WTC11 (cell line): ENCODE measurements at regions not wholly inside any gene's neighbourhood (a gene's known extent, or its start where the extent isn't known, plus 50 kb on each side); places are given as distances from the start of the nearest gene placed in this dataset.

ENCODE experiments used
- ATAC-seq: fragments of 200-7000 bp; cut with Tn5 transposase; 2 replicates; pipeline ENCODE4 v1.10.0; 2021; ENCODE audit warnings: mild to moderate bottlenecking, moderate library complexity
- CTCF ChIA-PET: fragments of 300-600 bp; sonication (Branson Sonifier 250); formaldehyde crosslinking; loops from one replicate; lab custom pipeline; 2021; ENCODE audit warnings: antibody characterized with exemption; lab: Charles Lee
- POLR2A ChIA-PET: fragments of 350-600 bp; sonication (Branson Sonifier 250); formaldehyde crosslinking; loops from one replicate; lab custom pipeline; 2021; ENCODE audit warnings: antibody characterized with exemption; lab: Charles Lee
- DNase-seq: peaks from one replicate; pipeline ENCODE4 v3.0.0; 2021; ENCODE audit warnings: low spot score
- H3K27ac Mint-ChIP-seq: 2 replicates; pipeline ENCODE4 v1.8.0; 2021; ENCODE audit warnings: mixed read lengths
- H3K27me3 Mint-ChIP-seq: 2 replicates; pipeline ENCODE4 v1.8.0; 2021; ENCODE audit warnings: low read depth, mild to moderate bottlenecking, moderate library complexity, mixed read lengths
- H3K36me3 Mint-ChIP-seq: 2 replicates; pipeline ENCODE4 v1.8.0; 2021; ENCODE audit warnings: mixed read lengths
- H3K4me1 Mint-ChIP-seq: 2 replicates; pipeline ENCODE4 v1.8.0; 2022; ENCODE audit warnings: mixed read lengths
- H3K4me3 Mint-ChIP-seq: 2 replicates; pipeline ENCODE4 v1.8.0; 2021; ENCODE audit warnings: mild to moderate bottlenecking, moderate library complexity, mixed read lengths
- H3K9me3 Mint-ChIP-seq: 2 replicates; pipeline ENCODE4 v1.8.0; 2021; ENCODE audit warnings: mixed read lengths
- ATF2 ChIP-seq: sonication (generic); formaldehyde crosslinking; IDR thresholded peaks from 2 replicates; pipeline ENCODE4 v1.8.1; 2022; ENCODE audit warnings: low read depth, missing genetic modification reagents, borderline replicate concordance
- E2F4 ChIP-seq: sonication (generic); formaldehyde crosslinking; IDR thresholded peaks from 2 replicates; pipeline ENCODE4 v1.8.1; 2022; ENCODE audit warnings: low read depth, mild to moderate bottlenecking, moderate library complexity, missing genetic modification reagents, borderline replicate concordance
- E2F5 ChIP-seq: sonication (generic); formaldehyde crosslinking; IDR thresholded peaks from 2 replicates; pipeline ENCODE4 v1.8.1; 2022; ENCODE audit warnings: mild to moderate bottlenecking, moderate library complexity, missing genetic modification reagents
- ELF4 ChIP-seq: sonication (generic); formaldehyde crosslinking; IDR thresholded peaks from 2 replicates; pipeline ENCODE4 v1.8.1; 2022; ENCODE audit warnings: low read depth, mild to moderate bottlenecking, moderate library complexity, missing genetic modification reagents
- ERG ChIP-seq: fragments of 250-450 bp; sonication (Bioruptor Pico); IDR thresholded peaks from 2 replicates; pipeline ENCODE4 v1.8.0; 2021; ENCODE audit warnings: mild to moderate bottlenecking
- ETV6 ChIP-seq: sonication (generic); formaldehyde crosslinking; IDR thresholded peaks from 2 replicates; pipeline ENCODE4 v1.8.1; 2022; ENCODE audit warnings: mild to moderate bottlenecking, missing genetic modification reagents
- FOXP4 ChIP-seq: sonication (generic); formaldehyde crosslinking; IDR thresholded peaks from 2 replicates; pipeline ENCODE4 v1.8.0; 2022; ENCODE audit warnings: mild to moderate bottlenecking, missing genetic modification reagents
- GABPB1 ChIP-seq: sonication (generic); formaldehyde crosslinking; IDR thresholded peaks from 2 replicates; pipeline ENCODE4 v1.8.1; 2023; ENCODE audit warnings: mild to moderate bottlenecking, missing genetic modification reagents
- IRF1 ChIP-seq: sonication (generic); formaldehyde crosslinking; IDR thresholded peaks from 2 replicates; pipeline ENCODE4 v1.8.0; 2023; ENCODE audit warnings: missing genetic modification reagents
- MAX ChIP-seq: sonication (generic); formaldehyde crosslinking; IDR thresholded peaks from 2 replicates; pipeline ENCODE4 v1.8.0; 2022; ENCODE audit warnings: mild to moderate bottlenecking, missing genetic modification reagents
- NFE2L1 ChIP-seq: sonication (generic); formaldehyde crosslinking; IDR thresholded peaks from 2 replicates; pipeline ENCODE4 v1.8.1; 2023; ENCODE audit warnings: missing genetic modification reagents
- PRRX2 ChIP-seq: fragments of 250-450 bp; sonication (Bioruptor Pico); IDR thresholded peaks from 2 replicates; pipeline ENCODE4 v1.8.0; 2021; ENCODE audit warnings: mild to moderate bottlenecking
- SMAD3 ChIP-seq: sonication (generic); formaldehyde crosslinking; IDR thresholded peaks from 2 replicates; pipeline ENCODE4 v1.8.0; 2022; ENCODE audit warnings: missing genetic modification reagents, mild to moderate bottlenecking, borderline replicate concordance
- SP1 ChIP-seq: sonication (generic); formaldehyde crosslinking; conservative IDR thresholded peaks from 2 replicates; pipeline ENCODE4 v1.8.1; 2022; ENCODE audit warnings: missing genetic modification reagents
- STAT6 ChIP-seq: sonication (generic); formaldehyde crosslinking; conservative IDR thresholded peaks from 2 replicates; pipeline ENCODE4 v1.8.1; 2023; ENCODE audit warnings: mild to moderate bottlenecking, low read depth, missing genetic modification reagents, moderate library complexity
- TCF7 ChIP-seq: sonication (generic); formaldehyde crosslinking; IDR thresholded peaks from 2 replicates; pipeline ENCODE4 v1.8.0; 2022; ENCODE audit warnings: mild to moderate bottlenecking, low read depth, missing genetic modification reagents, moderate library complexity
- TEAD4 ChIP-seq: sonication (generic); formaldehyde crosslinking; IDR thresholded peaks from 2 replicates; pipeline ENCODE4 v1.8.0; 2022; ENCODE audit warnings: mild to moderate bottlenecking, missing genetic modification reagents
- ZNF317 ChIP-seq: sonication (generic); formaldehyde crosslinking; IDR thresholded peaks from 2 replicates; pipeline ENCODE4 v1.8.1; 2023; ENCODE audit warnings: low read depth, mild to moderate bottlenecking, moderate library complexity, missing genetic modification reagents, borderline replicate concordance
- ZNF416 ChIP-seq: fragments of 250-450 bp; sonication (Bioruptor Pico); IDR thresholded peaks from 2 replicates; pipeline ENCODE4 v1.9.0; 2021; ENCODE audit warnings: mild to moderate bottlenecking, inconsistent platforms
- ZNF512 ChIP-seq: sonication (generic); formaldehyde crosslinking; IDR thresholded peaks from 2 replicates; pipeline ENCODE4 v1.8.1; 2022; ENCODE audit warnings: missing genetic modification reagents, borderline replicate concordance
- ZNF671 ChIP-seq: fragments of 250-450 bp; sonication (Bioruptor Pico); IDR thresholded peaks from 2 replicates; pipeline ENCODE4 v1.8.0; 2021; ENCODE audit warnings: mild to moderate bottlenecking

- no peak for TF ChIP-seq ZNF671 (CRISPR knock-in tag)
- TF ChIP-seq ATF2 (CRISPR knock-in tag): no peak
- no peak for TF ChIP-seq E2F5 (CRISPR knock-in tag)
- no peak for TF ChIP-seq SMAD3 (CRISPR knock-in tag)
- no peak for TF ChIP-seq ETV6 (CRISPR knock-in tag)
- no peak for TF ChIP-seq MAX (CRISPR knock-in tag)
- TF ChIP-seq TEAD4 (CRISPR knock-in tag): no peak
- no peak for TF ChIP-seq SP1 (CRISPR knock-in tag)
- TF ChIP-seq GABPB1 (CRISPR knock-in tag): no peak
- TF ChIP-seq ELF4 (CRISPR knock-in tag): no peak
- TF ChIP-seq TCF7 (CRISPR knock-in tag): no peak
- no peak for TF ChIP-seq PRRX2 (CRISPR knock-in tag)
- TF ChIP-seq E2F4 (CRISPR knock-in tag): no peak
- no peak for TF ChIP-seq FOXP4
- TF ChIP-seq NFE2L1 (CRISPR knock-in tag): no peak
- TF ChIP-seq IRF1 (CRISPR knock-in tag): no peak
- no peaks in the 10 kb centered on the region for H3K4me1 Mint-ChIP-seq
- no peaks in the 10 kb centered on the region for H3K36me3 Mint-ChIP-seq
- no peaks in the 10 kb centered on the region; the same call in 1 of the 2 replicates for H3K27me3 Mint-ChIP-seq
- H3K4me3 Mint-ChIP-seq: no peak overlapping the region
- ChIA-PET CTCF (no interaction called here), POLR2A (no interaction called here)
- no peak for DNase-seq
- no peaks in the 10 kb centered on the region for H3K9me3 Mint-ChIP-seq
- no peak for ATAC-seq
- no peak overlapping the region for H3K27ac Mint-ChIP-seq
These were observed 843.2 kb downstream of the KCNA4 start for GRCh38 chr11:29173660-29174062.

GRCh38 chr11:29171360-29171950, 845.4 kb downstream of the KCNA4 start:
- POLR2A ChIA-PET: no interaction called here
- no peak for DNase-seq
- CTCF ChIA-PET: interaction anchor here (1.4 kb wide), 1 partner anchor 12 kb away, joined by 3 read pairs; no protein-coding TSS in a partner anchor
- no peaks in the 10 kb centered on the region; the same call in 1 of the 2 replicates for H3K27me3 Mint-ChIP-seq
- no peak overlapping the region for H3K4me3 Mint-ChIP-seq
- no peak for ATAC-seq
- no peaks in the 10 kb centered on the region for H3K36me3 Mint-ChIP-seq
- no peaks in the 10 kb centered on the region for H3K9me3 Mint-ChIP-seq
- H3K4me1 Mint-ChIP-seq: no peaks in the 10 kb centered on the region
- H3K27ac Mint-ChIP-seq: no peak overlapping the region
- TF ChIP-seq ZNF317 (CRISPR knock-in tag) (no peak), NFE2L1 (CRISPR knock-in tag) (no peak), STAT6 (no peak), ERG (CRISPR knock-in tag) (no peak), ZNF416 (CRISPR knock-in tag) (no peak), ZNF512 (no peak)
